ENCODE measurements at regions not wholly inside any gene's neighbourhood (a gene's known extent, or its start where the extent isn't known, plus 50 kb on each side); places are given as distances from the start of the nearest gene placed in this dataset. TPM values are rescaled to one million over a fixed set of nuclear protein-coding genes. Genes with fewer than 3 reads are reported as not detected.

- Histone ChIP-seq H3K27ac (no peak overlapping the region), H3K9me3 (no peaks in the 10 kb centered on the region), H3K4me3 (no peak overlapping the region), H3K36me3 (no peaks in the 10 kb centered on the region), H3K4me1 (no peaks in the 10 kb centered on the region), H3K27me3 (no peaks in the 10 kb centered on the region)
- intact Hi-C loops (cut with DNase I; ENCODE audit: low total_unique reads), result no loop called here
- TF ChIP-seq CTCF (IDR thresholded peaks at IDR 0.05), result no peak
- no peak for TF ChIP-seq POLR2A (IDR thresholded peaks at IDR 0.05)
- no peak for DNase-seq
These were observed 635.6 kb downstream of the STPG2 start for GRCh38 chr4:97507587-97508245.

Small RNA genes lying in the stretch of these regions (small RNA-seq; reads per million reads assigned to genes)
- not detected for gene COX7A2P2
- gene RNU6-34P, result not detected
